ENCODE measurements at regions not wholly inside any gene's neighbourhood (a gene's known extent, or its start where the extent isn't known, plus 50 kb on each side); places are given as distances from the start of the nearest gene placed in this dataset.

DNA sequence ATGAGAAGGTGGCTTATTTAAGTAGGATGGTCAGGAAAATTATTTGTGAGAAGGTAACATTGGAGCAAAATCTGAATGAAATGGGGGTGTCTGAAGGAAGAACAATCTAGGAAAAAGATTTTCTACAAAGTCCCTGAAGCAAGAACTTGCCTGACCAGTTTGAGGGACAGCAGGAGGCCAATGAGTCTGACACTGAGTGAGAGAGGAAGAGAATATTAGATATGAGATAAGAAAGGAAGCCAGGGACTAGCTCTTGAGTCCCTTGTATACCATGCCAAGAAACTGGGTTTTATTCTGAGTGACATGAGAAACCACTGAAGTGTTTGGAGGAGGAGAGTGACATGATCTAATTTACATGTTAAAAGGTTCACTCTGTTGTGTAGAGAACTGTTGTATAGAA is 1478.9 kb downstream of the RPA4 start:
- DNase-seq (ENCODE audit: low read depth in 2 of 2) = no peak

DNA sequence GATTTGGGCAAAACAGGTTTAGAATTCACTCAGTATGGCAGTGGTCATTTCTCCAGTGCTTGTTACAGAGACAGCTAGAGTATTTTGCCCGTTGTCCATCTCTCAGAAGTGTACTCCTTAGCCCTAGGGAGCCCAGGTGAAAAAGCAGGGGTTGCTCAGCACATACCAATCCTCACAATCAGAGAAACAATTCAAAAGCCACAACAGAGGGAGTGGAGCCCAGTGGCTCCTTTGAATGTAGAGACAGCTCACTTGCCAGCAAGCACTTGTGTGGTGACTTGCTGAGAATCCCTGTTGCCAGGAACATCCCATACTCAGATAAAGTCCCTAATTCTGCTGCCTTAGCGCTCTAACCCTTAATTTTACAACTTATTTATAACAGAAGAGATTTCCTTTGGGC is 1488.3 kb downstream of the RPA4 start:
- DNase-seq (ENCODE audit: low read depth in 2 of 2) = no peak

DNA sequence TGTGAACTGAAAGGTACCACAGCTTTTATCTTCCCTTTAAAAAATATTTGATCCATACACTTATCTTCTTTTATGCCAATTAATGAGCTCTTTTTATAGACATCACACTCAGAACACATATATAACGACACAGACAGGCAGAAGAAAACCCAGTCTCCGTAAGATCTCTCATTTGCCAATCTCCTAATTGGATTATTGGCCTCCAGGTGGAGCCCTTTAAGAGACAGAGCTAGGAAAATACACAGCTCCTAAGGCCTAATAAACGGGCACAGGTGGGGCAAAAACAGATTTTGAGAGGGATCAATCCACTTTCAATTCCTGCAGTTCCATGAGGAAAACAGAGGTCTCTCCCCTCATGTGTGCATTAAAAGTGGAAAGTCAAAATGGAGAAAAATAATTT is 1495.4 kb downstream of the RPA4 start:
- no peak for DNase-seq (ENCODE audit: low read depth in 2 of 2)

DNA sequence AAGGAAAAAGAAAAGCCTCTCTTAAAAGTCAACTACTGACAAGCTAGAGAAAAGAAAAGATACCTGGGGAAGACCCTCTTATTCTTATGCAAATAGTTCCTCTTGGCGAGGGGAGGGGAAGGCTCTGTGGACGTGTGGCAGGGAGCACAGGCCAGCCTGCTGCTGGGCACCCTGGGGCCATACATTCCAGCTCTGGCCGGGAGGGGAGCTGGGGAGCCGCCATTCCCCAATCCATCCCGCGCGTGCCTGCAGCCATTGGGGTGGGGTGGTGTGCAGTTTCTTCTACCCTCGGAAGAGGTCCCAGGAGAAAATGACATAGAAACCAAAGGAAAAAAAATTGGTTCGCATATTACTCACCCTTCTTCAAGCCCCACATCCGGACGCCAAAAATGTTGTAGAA is 1496.4 kb downstream of the RPA4 start:
- no peak for DNase-seq (ENCODE audit: low read depth in 2 of 2)

DNA sequence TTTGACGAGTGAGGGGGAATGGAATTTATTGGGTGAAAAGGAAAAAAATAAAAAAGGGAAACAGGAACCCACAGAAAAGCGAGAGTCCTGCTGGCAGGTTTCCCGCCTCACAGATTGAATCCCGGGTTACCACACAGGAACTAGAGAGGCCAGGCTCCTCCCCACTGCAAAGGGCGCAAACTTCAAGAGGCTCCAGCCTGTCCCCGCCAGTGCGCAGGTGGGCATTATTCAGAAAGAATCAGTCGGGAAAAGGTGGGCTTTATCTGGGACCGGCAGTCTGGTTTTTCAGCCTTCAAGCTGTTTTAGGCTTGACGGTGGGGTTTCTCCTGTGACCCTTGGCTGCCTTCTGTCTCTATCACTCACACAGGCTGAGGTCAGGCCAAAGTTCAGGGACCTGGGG is 1496.8 kb downstream of the RPA4 start:
- no peak for DNase-seq (ENCODE audit: low read depth in 2 of 2)

DNA sequence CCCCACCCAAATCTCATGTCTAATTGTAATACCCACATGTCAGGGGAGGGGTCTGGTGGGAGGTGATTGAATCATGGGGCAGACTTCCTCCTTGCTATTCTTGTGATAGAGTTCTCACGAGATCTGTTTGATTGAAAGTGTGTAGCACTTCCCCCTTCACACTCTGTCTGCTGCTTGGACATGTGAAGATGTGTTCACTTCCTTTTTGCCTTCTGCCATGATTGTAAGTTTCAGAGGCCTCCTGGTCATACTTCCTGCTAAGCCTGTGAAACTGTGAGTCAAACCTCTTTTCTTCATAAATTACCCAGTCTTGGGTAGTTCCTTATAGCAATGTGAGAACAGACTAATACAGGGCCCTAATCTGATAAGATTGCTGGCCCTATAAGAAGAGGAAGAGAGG is 1514.8 kb downstream of the RPA4 start:
- DNase-seq (ENCODE audit: low read depth in 2 of 2) = no peak

DNA sequence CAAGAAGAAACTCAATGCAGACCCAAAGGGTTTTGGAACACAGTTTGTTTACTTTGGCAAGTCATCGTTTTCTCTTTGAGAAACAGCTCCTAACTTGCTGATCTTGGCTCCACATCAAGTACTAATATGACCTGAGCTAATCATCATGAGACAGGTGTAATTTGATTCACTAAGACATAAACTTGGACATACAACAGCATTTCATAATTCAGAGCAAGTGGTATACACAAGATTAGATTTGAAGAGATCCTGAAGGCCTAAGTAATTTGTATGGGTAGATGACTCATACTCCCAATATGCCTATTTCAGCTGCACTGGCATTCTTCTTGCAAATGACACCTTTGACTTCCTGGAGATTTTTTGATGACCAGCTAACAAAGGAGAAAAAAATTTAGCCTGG is 1521.7 kb downstream of the RPA4 start:
- DNase-seq (ENCODE audit: low read depth in 2 of 2) = no peak

DNA sequence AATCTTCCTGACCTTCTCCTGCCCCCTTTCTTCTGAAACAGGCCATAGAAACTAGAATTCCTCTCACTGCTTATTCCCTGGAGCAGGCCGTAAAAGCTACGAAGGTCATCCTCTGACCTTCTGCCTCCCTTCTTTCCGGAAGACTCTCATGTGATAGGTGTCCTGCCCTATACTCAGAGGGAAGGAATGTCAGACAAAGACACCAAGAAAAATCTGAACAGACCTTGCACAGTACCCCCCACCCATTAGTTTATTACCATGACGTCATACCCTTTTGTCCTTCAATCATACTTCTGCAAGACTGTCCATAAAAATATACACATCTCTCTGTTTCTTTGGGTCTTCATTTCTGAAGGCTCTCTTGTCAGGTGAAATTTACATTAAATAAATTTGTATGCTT is 1523.9 kb downstream of the RPA4 start:
- no peak for DNase-seq (ENCODE audit: low read depth in 2 of 2)

DNA sequence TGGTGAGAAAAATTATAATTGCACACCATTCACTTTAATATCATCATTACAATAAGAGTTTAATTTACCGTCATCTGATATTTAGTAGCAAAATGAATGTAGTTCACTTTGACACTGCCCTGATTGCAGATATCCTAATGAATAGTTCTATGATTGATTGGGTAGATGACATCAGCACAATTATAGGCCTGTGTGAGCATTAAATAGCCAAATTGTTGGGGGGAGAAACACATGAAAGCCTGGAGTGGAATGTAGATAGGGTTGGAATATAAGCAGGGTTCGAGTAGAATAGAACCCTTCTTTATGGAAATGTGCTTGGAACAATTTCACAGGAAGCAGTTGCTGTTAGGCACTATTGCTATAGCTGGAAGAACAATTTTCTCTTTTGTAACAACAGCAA is 1526.2 kb downstream of the RPA4 start:
- no peak for DNase-seq (ENCODE audit: low read depth in 2 of 2)

DNA sequence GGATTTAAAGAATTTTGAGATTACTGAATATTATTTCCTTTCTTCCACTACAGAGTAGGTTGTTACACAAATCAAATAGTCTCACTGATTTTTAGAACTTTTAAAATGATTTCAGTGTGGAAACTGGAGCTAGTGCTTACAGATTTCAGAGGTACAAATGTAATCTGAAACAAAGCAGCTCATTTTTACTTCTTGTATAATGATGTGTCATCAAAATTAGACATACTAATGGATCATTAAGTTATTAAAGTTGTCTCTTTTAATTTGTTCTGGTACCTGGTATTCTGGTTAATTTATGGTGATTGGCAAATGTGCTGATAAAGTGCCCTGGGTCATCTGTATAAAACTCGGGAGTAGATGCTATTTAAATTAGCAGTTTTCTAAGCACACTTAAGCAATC is 1528.3 kb downstream of the RPA4 start:
- no peak for DNase-seq (ENCODE audit: low read depth in 2 of 2)

DNA sequence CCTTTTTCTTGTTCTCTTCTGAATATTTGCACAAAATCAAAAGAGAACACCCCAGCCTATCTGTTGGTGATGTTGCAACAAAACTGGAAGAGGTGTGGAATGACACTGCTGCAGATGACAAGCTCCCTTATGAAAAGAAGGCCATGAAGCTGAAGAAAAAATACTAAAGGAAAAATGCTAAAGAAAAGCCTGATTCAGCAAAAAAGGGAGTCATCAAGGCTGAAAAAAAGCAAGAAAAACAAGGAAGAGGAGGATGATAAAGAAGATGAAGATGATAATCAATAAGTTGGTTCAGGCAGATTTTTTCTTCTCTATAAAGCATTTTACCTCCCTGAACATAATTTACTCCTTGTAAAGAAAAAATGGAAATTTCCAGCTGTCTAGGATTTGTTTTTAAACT is 1538.8 kb downstream of the RPA4 start:
- no peak for DNase-seq (ENCODE audit: low read depth in 2 of 2)

DNA sequence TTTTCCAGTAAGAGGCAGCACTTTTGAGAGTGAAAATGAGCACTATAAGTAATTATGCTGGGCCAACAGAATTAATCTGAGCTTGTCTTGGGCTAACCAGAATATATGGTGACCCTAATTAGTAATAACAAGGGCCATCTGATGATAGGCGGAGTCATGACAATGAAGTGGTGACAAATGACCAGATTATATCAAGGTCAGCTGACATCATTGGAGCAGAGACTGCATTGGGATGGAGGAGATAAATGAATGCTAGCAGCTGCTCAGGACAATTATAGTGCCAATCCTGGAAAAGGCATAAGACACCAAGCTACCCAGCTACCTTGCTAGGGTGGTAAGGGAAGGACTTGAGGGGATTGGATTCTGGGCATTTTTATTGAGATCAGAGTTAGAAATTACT is 1548.7 kb downstream of the RPA4 start:
- DNase-seq (ENCODE audit: low read depth in 2 of 2) = no peak

DNA sequence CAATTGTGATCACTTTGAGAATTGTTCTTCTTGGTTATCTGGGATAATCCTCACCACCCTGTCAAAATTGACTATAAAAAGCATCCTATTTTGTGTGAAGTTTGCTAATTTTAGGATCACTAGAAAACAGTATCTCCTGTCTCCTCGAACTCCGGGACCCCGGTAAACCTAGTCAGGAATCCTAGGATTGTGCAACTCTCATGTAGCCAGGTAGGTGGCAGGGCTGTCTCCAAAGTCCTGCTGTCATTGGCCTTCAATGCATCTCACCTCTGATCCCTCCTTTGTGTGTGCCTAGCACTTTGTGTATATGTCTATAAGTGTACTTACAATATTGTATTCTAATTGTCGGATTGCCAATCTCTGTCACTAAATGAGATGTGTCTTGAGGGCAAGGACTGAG is 1564.8 kb downstream of the RPA4 start:
- DNase-seq (ENCODE audit: low read depth in 2 of 2) = no peak

DNA sequence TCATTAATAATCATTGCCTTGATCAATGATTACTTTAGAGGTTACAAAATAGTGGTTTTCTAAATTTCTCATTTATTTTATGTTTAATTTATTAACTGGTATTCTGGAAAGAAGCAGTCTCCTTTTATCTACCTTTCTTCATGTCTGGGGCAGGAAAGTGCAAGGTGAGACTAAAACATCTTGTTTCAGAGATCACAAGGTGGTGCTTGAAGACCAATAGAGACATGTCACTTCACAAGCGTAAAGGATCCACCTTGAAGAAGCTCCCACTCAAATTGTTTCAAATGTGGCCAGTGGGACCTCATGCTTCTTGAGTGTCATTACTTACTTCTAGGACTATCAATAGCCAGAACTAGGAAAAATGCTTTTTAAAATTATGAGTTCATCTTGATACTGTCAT is 1568.7 kb downstream of the RPA4 start:
- no peak for DNase-seq (ENCODE audit: low read depth in 2 of 2)

DNA sequence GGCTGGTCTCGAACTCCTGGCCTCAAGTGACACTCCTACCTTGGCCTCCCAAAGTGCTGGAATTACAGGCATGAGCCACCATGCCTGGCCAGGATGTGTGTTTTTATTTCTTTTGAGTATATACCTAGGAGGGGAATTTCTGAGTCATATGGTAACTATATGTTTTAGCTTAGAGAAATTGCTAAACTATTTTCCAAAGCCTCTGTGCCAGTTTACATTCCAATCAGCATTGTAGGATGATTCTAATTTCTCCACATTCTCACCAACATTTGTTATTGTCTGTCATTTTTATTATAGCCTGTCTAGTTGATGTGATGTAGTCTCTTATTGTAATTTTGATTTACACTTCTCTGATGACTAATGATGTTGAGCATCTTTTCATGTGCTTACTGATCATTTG is 1576.0 kb downstream of the RPA4 start:
- DNase-seq (ENCODE audit: low read depth in 2 of 2) = no peak

DNA sequence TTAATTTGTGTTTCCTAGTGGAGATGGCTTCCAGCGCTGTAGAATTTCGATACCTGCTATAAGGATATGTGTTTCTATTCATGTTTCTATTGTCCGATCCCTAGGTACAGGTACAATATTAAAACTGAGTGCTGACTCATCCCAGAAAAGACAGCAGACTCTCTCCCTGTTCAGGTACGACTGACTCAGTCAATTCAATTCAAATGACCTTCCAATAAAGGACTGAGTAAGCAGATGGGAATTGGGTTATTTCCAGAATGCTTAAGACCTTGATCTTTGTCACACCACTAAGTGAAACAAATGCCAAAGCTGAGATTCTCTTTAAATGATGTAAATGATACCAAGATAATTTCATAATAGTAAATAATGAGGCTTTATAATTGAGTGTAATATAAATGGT is 1596.9 kb downstream of the RPA4 start:
- DNase-seq (ENCODE audit: low read depth in 2 of 2) = no peak

DNA sequence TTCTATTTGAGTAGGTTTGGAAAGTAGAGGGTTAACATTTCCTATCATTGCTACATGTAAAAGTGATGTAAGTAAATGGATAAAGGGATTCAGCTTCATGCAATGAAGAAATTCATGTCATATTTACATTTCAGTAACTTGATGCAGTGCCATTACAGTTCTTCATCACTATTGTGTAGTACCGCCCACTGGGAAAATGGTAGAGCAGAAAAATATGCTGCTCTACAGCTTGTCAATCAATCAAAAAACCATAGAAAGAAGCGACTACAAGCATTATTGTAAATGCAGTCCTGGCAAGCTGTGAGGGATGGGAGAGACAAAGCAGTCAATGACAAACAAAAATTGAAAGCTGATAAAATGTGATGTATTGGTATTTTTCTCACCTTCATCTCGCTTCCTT is 1597.9 kb downstream of the RPA4 start:
- no peak for DNase-seq (ENCODE audit: low read depth in 2 of 2)

DNA sequence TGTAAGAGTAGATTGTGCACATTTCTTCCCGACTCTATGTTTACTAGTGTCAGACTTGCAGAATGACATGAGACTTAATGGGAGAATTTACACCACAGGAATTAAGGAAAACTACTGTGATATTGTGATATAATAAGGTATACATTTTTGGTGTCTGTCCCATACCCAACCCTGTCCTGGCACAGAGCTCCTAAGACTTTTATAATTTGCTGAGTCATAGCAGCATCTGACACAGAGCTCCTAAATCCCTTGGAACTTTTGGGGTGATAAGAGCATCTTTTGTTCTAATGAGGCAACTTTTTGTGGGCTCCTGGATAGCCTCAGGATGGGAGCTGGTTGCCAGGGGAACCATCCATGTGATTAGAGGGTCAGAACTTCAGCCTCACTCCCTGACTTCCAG is 1607.0 kb downstream of the RPA4 start:
- no peak for DNase-seq (ENCODE audit: low read depth in 2 of 2)

DNA sequence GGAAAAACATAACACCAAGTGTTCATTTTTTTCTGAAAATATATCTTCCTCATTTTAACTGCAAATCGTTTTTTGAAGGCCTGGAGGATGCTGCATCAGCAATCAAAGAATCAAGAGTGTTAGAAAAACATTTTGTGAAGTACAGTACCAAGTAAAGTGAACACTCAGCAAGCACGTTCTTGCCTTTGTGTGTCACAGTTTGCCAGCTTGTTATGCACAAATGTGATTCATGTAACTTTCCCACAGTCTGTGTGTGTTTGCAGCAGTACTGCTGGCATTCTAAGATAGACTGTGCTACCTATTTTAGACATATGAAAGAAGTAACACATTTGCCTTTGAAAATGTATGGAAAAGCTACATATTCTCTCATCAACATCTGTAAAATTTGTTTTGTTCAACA is 1617.7 kb downstream of the RPA4 start:
- DNase-seq (ENCODE audit: low read depth in 2 of 2) = no peak

DNA sequence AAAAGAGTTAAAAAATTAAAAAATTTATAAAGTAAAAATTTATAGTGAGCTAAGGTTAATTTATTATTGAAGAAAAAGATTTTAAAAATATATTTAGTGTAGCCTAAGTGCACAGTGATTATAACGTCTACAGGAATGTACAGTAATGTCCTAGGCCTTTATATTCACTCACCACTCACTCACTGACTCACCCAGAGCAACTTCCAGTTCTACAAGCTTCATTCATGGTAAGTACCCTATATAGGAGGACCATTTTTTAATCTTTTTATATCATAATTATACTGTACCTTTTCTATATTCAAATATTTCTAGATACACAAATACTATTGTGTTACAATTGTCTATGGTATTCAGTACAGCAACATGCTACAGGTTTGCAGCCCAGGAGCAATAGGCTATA is 1623.2 kb downstream of the RPA4 start:
- DNase-seq (ENCODE audit: low read depth in 2 of 2) = no peak

DNA sequence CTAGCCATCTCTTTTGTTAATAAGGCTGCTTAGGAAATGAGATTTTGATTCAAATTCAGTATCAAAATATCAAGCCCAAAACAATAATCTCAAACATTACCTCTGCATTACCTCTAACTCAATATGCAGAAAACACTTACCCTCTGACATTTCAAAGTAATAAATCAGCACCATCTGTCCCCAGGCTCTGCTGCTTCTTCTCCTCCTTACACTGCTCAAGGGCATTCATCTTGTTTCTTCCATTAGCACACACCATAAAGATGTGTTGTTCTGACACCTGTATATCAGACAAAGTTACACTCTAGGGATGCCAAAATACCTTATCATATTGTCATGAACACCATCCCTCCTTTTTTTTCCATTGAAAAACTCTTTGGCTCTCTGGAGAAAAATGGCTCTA is 1630.3 kb downstream of the RPA4 start:
- DNase-seq (ENCODE audit: low read depth in 2 of 2) = no peak

DNA sequence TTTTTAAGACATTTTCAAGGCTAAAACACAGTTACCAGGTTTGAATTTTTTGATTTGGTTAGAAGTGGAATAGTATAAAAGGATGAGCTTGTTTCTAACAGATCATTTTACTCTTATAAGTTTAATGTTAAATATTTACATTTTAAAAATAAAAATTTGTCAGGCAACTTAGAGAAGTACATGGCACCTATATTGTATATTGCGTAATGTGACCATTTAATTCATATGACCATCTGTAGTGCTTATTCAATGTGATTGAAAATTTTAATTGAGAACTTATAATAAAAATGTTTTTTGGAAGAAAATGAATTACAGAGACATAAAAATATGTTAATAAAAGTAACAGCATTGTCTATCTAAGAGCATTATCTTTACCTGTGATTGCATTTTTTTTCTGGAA is 1632.4 kb downstream of the RPA4 start:
- DNase-seq (ENCODE audit: low read depth in 2 of 2) = no peak

DNA sequence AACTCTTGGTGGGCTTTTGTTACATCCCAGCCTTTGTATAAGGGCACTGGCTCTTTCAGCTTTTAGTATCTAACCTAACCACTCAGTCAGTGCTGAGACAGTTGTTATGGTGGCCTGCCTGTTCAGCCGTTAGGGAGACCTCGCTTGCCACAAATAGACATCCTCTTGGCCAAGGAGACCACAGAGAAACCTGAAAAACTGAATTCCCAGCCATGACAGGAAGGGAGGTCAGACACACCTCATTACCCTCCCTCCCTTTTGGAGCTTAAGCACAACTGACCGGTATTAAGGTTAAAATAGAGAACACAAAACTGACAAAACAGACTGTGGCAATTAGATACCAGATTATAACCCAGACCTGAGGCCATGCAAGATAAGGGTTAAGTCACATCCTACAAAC is 1639.3 kb downstream of the RPA4 start:
- no peak for DNase-seq (ENCODE audit: low read depth in 2 of 2)

DNA sequence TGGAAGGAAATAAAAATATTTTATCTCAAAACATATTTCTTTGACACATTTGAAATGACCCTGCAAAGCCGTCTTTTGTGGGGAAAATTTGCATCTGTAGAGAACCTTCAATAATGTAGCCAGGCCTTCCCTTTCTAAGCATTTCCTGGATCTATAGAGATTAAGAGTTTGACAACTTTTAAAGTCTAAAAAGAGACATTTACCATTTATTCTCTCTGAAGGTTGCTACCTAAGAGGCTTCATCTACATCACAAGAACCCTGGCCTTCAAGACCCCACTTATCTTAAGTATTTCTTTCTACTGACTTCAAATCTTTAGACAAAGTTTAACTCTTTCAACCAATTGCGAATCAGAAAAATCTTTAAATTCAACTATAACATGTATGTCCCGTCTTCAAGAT is 1639.8 kb downstream of the RPA4 start:
- DNase-seq (ENCODE audit: low read depth in 2 of 2) = no peak

DNA sequence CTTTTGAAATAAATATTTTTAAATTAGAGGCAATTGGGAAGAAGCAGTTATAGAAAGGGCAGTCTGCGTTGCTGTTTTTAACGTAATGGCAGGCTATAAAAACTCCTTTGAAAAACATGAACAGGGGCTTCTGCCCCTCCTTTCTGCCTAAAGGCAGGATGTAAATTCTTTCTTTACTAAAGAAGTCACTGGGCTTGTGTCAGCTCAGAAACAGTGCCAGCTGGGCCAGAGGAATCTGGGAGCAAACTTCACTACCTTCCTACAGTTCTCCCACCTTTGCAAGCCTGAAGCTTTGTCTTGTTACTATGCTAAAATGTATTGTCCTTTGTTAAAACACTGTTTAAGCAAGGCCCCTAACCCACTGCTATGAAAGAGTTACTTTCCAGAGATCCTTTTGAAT is 1664.8 kb downstream of the RPA4 start:
- no peak for DNase-seq (ENCODE audit: low read depth in 2 of 2)
